Right lobe of liver (tissue), 4 donors: ENCODE measurements at regions not wholly inside any gene's neighbourhood (a gene's known extent, or its start where the extent isn't known, plus 50 kb on each side); places are given as distances from the start of the nearest gene placed in this dataset.

Experiments
- POLR2A ChIP-seq: fragments of 450-650 bp; IDR thresholded peaks from one replicate; pipeline ENCODE4 v1.6.1; 2017; ENCODE audit warnings: antibody characterized with exemption, mild to moderate bottlenecking
- TF ChIP-seq, protein P1 (sequence below), 4 donors: fragments of 200-600 bp in 3 of 4; fragments of 450-650 bp in 1 of 4; IDR thresholded peaks; one replicate each; pipeline versions ENCODE4 v1.5.1 to v1.8.0; 2016 to 2022; ENCODE audit warnings: antibody characterized with exemption in 4 of 4, mild to moderate bottlenecking in 2 of 4
- donor health status: DM: no; HTN: no; CAD: no.
- donor health status: DM: no; HTN: no; CAD: no.
- donor health status: DM: no; HTN: yes; CAD: no.

DNA sequence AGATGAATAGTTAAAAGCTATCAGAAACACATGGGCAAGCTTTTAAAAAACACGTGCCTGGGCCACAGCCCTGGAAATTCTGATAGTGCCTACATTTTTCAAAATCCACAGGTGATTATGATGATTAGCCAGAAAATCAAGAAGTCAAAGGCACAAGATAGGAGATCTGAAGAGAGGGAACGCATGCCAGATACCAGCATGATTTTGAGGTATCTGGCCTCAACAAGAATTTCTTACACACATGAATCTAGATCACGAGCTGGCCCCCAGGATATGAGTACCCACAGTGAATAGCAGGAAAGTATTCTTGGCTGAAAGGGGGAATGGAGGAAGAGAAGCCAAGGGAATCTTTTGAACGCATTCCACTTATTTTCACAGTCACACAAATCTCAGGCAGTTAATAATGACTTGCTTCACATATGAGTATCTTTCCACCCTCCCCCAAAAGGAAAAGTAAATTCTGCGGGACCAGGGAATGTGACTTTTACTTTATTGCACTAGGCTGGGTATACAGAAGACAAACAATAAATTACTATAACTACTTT, 438.2 kb downstream of the BCAT1 start:
- TF ChIP-seq, protein P1, sequence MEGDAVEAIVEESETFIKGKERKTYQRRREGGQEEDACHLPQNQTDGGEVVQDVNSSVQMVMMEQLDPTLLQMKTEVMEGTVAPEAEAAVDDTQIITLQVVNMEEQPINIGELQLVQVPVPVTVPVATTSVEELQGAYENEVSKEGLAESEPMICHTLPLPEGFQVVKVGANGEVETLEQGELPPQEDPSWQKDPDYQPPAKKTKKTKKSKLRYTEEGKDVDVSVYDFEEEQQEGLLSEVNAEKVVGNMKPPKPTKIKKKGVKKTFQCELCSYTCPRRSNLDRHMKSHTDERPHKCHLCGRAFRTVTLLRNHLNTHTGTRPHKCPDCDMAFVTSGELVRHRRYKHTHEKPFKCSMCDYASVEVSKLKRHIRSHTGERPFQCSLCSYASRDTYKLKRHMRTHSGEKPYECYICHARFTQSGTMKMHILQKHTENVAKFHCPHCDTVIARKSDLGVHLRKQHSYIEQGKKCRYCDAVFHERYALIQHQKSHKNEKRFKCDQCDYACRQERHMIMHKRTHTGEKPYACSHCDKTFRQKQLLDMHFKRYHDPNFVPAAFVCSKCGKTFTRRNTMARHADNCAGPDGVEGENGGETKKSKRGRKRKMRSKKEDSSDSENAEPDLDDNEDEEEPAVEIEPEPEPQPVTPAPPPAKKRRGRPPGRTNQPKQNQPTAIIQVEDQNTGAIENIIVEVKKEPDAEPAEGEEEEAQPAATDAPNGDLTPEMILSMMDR (IDR thresholded peaks at IDR 0.05), result no peak
- no peak for TF ChIP-seq POLR2A
